D721Med (cell line): ENCODE measurements at regions not wholly inside any gene's neighbourhood (a gene's known extent, or its start where the extent isn't known, plus 50 kb on each side); places are given as distances from the start of the nearest gene placed in this dataset.

ENCODE experiments used
- DNase-seq: peaks from one replicate; pipeline ENCODE4 v3.0.0; 2011; ENCODE audit warnings: low spot score; ENCODE audit not compliant: insufficient read length
- FAIRE-seq: peaks from 2 replicates; lab custom pipeline; 2011; peaks lifted over from hg19 to GRCh38; lab: Jason Lieb, UNC
- TF ChIP-seq, protein P1 (sequence below): IDR thresholded peaks from 2 replicates; pipeline ENCODE4 v1.5.1; 2012; ENCODE audit warnings: mild to moderate bottlenecking, control low read depth; ENCODE audit not compliant: insufficient read depth; ENCODE audit errors: missing control alignments

GRCh38 chr7:35437619-35438275 lies 183.8 kb upstream of the TBX20 start:
- DNase-seq: no peak
- TF ChIP-seq, protein P1, sequence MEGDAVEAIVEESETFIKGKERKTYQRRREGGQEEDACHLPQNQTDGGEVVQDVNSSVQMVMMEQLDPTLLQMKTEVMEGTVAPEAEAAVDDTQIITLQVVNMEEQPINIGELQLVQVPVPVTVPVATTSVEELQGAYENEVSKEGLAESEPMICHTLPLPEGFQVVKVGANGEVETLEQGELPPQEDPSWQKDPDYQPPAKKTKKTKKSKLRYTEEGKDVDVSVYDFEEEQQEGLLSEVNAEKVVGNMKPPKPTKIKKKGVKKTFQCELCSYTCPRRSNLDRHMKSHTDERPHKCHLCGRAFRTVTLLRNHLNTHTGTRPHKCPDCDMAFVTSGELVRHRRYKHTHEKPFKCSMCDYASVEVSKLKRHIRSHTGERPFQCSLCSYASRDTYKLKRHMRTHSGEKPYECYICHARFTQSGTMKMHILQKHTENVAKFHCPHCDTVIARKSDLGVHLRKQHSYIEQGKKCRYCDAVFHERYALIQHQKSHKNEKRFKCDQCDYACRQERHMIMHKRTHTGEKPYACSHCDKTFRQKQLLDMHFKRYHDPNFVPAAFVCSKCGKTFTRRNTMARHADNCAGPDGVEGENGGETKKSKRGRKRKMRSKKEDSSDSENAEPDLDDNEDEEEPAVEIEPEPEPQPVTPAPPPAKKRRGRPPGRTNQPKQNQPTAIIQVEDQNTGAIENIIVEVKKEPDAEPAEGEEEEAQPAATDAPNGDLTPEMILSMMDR: no peak
- FAIRE-seq: no peak

GRCh38 chr7:35436452-35436851 lies 182.6 kb upstream of the TBX20 start:
- FAIRE-seq (no peak), DNase-seq (no peak)
- TF ChIP-seq, protein P1: no peak

DNA sequence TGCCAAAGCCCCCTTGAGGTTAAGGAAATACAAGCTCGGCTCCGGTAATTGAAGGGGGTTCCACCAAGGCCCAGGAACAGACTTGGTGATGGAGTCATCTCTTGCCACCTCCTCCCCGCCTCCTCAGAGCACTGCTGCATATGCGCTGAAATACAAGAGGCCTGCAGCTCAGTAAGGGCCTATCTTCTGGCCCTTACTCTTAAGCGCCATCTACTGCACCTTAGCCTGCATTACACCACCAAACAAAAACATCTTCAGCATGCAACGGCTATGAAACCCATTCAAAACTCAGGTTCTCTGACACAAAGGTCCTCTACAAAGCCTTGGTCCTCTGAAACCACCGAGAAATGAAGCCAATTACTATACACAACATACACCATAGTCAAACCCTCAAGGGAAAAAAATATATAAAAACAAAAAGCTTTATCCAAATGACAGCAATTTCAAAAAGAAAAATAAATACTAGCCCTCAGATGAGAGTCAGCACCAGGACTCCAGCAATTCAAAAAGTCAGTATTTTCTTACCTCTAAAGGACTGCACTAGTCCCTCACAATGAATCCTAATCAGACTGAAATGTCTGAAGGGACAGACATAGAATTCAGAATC lies 176.8 kb upstream of the TBX20 start:
- TF ChIP-seq, protein P1: peak; percentile 32
- FAIRE-seq: no peak
- DNase-seq: no peak

GRCh38 chr7:35424869-35425495 lies 171.1 kb upstream of the TBX20 start:
- TF ChIP-seq, protein P1: peak; percentile 70
- no peak for FAIRE-seq
- no peak for DNase-seq

- FAIRE-seq (no peak), DNase-seq (no peak)
- TF ChIP-seq, protein P1: no peak
Observed at GRCh38 chr7:35424440-35424839, 170.5 kb upstream of the TBX20 start.

DNA sequence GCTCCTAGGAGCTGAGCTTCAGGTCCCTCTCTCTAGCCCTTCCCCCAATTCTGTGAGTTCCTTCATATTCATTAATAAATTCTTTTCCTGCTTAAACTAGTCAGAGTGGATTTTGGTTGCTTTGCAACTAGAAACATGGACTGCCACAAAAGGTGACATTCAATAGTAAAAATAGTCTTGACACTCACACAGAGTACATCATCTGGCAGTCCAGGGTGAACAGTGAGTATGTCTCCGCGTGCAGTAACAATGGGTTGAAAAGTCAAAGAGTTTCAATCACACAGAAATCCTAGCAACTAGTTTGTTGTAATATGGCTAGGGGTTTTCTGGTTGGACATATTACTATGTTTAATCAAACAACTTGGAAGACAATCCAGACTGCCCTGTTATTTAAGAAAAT lies 168.8 kb upstream of the TBX20 start:
- TF ChIP-seq, protein P1: no peak
- DNase-seq (no peak), FAIRE-seq (no peak)

GRCh38 chr7:35420656-35421055 lies 166.8 kb upstream of the TBX20 start:
- FAIRE-seq: no peak
- DNase-seq: no peak
- TF ChIP-seq, protein P1: no peak
